GM21619 (cell line): ENCODE measurements at regions not wholly inside any gene's neighbourhood (a gene's known extent, or its start where the extent isn't known, plus 50 kb on each side); places are given as distances from the start of the nearest gene placed in this dataset.

Experiments
- ATAC-seq: cut with Tn5 transposase; IDR thresholded peaks from one replicate; pipeline ENCODE4 v1.9.1; 2021; ENCODE audit not compliant: unreplicated experiment

- ATAC-seq: peak; percentile 43
Measured at GRCh38 chr4:26131711-26132110, 189.1 kb upstream of the RBPJ start.

GRCh38 chr4:26132858-26133257 is 188.0 kb upstream of the RBPJ start:
- ATAC-seq: no peak

- no peak for ATAC-seq
Measured at GRCh38 chr4:26133840-26134239, 187.0 kb upstream of the RBPJ start.

- no peak for ATAC-seq
Measured at GRCh38 chr4:26135331-26135730, 185.5 kb upstream of the RBPJ start.

GRCh38 chr4:26136615-26137014 is 184.2 kb upstream of the RBPJ start:
- ATAC-seq: no peak

- no peak for ATAC-seq
Measured at GRCh38 chr4:26137288-26137687, 183.5 kb upstream of the RBPJ start.

GRCh38 chr4:26139310-26139924 is 181.4 kb upstream of the RBPJ start:
- ATAC-seq: no peak

- ATAC-seq: no peak
Measured at GRCh38 chr4:26140150-26140898, 180.5 kb upstream of the RBPJ start.

GRCh38 chr4:26141051-26141721 is 179.6 kb upstream of the RBPJ start:
- ATAC-seq: no peak

- ATAC-seq: peak; percentile 65
Measured at GRCh38 chr4:26141911-26142638, 178.7 kb upstream of the RBPJ start.

- no peak for ATAC-seq
Measured at GRCh38 chr4:26144526-26145155, 176.2 kb upstream of the RBPJ start.

- no peak for ATAC-seq
Measured at GRCh38 chr4:26145212-26145611, 175.6 kb upstream of the RBPJ start.

GRCh38 chr4:26148927-26149326 is 171.9 kb upstream of the RBPJ start:
- no peak for ATAC-seq

GRCh38 chr4:26150948-26151347 is 169.9 kb upstream of the RBPJ start:
- no peak for ATAC-seq

GRCh38 chr4:26151615-26152014 is 169.2 kb upstream of the RBPJ start:
- no peak for ATAC-seq

GRCh38 chr4:26152056-26152455 is 168.8 kb upstream of the RBPJ start:
- no peak for ATAC-seq

- ATAC-seq: no peak
Measured at GRCh38 chr4:26157541-26157940, 163.3 kb upstream of the RBPJ start.

GRCh38 chr4:26160591-26160990 is 160.2 kb upstream of the RBPJ start:
- ATAC-seq: no peak

- ATAC-seq: no peak
Measured at GRCh38 chr4:26161030-26161824, 159.6 kb upstream of the RBPJ start.

GRCh38 chr4:26162101-26162500 is 158.7 kb upstream of the RBPJ start:
- no peak for ATAC-seq
